HG03457 (cell line): ENCODE measurements at regions not wholly inside any gene's neighbourhood (a gene's known extent, or its start where the extent isn't known, plus 50 kb on each side); places are given as distances from the start of the nearest gene placed in this dataset.
"Not testable (repeated sequence)": the region's sequence is repeated elsewhere in the genome, so short reads cannot be mapped to it uniquely, and the experiment has no call there.

Experiments
- ATAC-seq: cut with Tn5 transposase; IDR thresholded peaks from one replicate; pipeline ENCODE4 v1.9.1; 2021; ENCODE audit warnings: moderate number of reproducible peaks; ENCODE audit not compliant: unreplicated experiment

DNA sequence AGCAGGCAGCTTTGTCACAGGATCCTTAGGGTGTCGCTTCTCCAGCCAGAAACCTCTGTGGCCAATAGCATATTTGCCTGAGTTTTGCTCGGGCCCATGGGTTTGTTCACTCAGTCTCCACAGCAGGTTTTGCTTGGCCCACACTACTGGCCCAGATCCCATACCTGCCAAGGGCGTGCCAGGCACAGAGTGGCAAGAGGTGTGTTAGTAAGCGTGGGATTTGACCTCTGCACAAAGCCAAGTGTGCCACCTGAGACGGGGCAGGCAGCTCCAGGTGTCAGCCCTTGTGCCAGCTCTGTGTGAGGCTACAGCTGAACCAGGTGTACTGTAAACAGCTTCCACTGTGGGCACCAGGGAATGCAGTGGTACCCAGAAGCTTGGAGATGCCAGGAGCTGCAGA, 2003.0 kb downstream of the C4orf33 start:
- ATAC-seq: no peak

DNA sequence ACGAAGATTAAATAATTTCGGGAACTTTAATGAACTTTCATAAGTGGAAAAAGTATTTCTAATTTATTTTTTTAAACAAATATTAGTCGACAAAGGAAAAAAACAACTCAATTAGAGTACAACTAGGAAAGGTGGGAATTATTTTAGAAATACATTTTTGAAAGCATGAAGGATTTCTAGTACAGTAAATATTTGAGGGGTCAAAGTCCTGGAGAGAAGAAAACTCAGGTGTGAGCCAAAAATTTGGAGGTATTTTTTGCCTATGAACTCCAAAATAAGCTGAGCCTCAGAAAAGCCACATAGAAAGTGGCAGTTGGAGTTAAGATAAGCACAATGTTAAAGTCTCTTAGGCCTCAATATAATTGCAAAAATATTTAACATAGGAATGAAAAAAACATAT, 2017.3 kb downstream of the C4orf33 start:
- no peak for ATAC-seq

DNA sequence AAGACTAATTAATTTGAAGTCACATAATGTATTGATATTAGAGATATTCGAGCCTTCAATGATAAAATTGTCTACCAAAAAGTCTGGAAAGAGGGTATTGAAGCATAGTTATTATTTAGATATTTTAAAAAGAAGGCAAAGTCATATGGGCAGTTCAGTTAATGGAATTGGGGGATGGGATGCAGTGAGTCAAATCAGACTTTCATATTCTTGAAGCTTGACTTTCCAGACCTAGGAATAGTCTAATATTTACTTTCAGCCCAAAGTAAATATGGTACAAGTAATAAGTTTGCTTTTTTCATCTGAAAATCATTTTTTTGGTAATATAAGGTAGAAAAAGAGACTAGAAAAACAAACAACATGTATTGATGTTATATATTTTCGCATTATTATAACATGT, 2017.8 kb downstream of the C4orf33 start:
- no peak for ATAC-seq

DNA sequence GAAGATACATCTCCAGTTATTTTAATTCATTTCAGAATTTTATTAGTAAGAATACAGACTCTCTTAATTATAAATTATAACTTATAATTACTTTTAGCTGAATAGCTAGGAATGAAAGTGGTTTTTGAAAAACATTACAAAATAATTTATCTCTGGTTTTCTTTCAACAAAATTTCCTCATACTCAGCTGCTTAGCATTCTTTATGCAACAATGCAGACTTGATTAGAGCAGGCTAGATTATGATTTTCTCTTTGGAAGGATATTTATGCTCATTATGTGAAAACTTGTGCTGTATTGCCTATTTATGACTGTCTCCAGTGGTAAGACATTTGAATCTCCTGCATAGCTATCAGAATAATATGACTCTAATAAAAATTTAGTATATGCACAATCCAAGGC, 2023.7 kb downstream of the C4orf33 start:
- ATAC-seq: no peak

DNA sequence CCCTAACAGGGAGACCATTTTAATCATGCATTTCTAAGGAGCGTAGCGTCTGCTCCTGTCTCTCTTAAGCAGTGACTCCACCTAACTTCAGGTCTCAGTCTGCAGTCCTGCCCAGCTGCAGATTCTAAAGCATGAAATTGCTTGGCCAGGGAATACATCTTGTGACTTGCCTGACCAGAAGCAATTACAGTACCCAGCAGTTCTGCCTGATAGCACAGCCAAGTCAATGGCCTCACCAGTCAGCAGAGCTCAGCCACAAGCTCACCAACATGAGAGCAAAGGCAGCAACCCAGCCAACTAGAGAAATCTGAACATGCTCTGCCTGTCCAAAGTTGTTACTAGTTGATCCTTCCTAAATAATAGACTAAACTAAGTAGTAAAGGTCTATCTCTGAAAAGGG, 2011.9 kb upstream of the PCDH10 start:
- ATAC-seq: no peak

DNA sequence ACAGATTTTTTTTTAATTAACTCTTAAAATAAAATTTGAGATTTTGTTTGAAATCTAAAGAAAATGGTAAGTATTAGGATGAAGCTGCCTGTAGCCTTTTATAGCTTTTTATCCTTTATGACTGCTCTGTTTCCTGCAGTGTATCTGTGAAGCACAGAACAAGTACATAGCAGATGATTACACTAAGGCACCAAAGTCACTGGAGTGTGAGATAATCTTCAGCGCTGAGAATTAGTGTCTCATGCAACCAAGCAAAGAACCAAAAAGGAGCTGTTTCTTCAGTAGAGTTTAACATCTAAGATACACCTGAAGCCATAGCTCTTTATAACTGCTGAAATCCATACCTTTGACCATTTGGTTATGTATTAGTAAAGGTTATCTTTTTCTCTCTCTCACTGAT, 1989.8 kb upstream of the PCDH10 start:
- no peak for ATAC-seq

DNA sequence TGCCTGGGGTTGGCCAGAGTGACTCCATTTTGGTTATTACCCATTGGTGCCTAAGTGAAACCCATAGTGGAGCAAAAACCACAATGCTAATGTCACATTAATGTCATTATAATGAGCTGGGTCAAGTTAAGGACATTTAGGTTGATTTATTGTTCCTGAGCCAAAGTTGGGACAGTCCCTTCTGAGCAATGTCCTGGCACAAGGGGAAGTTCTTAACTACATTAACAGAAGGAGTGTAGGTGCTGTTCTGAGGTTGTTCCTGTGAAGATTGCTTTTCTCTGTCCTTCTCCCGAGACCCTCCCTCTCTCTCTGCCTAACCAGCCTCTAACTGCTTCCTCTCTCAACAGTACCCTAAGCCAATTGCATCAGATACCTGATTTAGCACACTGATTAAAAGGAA, 1956.8 kb upstream of the PCDH10 start:
- ATAC-seq: no peak

DNA sequence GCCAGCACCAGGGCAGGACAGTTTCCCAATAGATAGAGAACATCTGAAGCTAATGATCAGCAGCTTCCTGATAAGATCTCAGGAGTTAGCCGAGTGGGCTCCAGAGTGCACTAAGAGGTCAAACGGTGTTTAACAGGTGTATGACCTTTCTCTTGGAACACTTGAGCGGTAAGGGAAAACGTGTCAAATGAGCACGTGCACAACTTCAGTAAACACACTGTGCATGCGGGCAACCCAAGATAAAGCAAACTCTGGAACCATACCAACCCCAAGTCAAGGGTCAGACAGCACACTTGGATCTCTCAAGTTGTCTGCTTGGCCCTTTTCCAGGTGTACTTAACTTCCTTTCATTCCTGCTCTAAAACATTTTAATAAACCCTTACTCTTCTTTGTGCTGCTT, 1941.5 kb upstream of the PCDH10 start:
- no peak for ATAC-seq

DNA sequence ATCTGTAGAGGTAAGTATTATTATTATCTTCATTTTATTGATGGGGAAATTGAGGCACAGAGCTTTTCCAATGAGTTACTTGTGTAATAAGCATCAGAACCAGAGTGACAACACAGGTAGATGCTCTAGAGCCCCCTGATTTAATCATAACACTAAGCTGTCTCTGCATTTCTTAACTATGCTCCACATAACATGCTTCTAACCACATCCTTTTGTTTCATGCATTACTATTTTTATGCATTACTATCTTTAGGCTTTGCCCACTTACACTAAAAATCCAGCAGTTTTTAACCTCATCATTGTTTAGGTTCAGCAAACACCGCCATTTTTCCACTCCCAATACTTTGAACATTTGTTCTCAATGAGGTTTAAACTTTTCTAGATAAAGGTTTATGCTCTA, 1900.8 kb upstream of the PCDH10 start:
- no peak for ATAC-seq

DNA sequence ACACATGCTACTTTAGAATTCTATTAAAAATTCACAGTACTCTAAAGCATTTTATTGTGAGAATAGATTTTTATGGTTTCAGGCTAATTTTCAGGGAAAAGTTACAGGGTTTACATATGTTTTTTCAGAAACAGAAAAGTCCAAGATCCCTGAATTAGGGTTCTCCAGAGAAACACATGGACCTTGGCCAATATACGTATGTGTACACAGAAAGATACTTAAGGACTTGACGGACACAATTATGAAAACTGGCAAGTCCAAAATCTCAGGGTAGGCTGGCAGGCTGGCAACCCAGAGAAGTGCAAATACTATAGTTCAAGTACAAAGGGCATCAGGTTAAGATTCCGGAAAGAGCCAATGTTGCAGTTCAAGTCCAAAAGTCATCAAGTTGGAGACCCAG, 1897.8 kb upstream of the PCDH10 start:
- ATAC-seq: no peak

DNA sequence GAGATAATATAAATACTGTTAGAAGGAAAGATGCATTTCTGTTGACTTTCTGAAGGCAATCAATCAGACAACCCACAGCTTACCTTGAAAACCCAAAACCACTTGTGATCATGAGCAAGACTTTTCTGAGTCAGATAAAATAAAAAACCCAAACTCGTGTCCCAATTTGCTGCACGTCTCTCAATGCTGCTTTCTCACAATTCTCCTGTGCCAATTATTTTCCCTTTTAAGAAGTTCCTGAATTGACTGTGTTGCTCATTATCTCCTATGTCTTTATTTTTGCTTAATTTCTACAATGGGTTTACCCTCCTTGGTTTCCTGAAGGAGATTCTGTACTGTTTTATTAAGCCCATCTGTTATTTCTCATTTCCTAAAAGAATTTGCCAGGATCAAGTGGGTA, 1891.9 kb upstream of the PCDH10 start:
- no peak for ATAC-seq

DNA sequence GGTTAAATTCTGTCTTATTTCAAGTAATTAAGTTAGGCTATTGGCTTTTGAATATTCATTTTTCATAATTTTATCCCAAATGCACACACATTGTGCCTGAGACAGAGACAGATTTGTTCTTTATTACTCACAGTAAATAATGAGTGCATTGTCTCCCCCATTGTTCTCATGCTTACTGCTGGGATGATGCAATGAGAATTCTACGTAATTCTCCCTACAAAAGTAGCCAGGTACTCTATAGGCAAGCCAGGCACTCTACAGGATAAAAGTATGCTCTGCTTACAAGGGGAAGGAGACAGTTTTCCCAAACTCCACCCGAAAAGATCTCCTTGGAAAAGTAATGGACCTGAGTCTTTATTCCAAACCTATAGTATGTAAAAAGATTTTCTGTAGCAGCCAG, 1890.7 kb upstream of the PCDH10 start:
- no peak for ATAC-seq

DNA sequence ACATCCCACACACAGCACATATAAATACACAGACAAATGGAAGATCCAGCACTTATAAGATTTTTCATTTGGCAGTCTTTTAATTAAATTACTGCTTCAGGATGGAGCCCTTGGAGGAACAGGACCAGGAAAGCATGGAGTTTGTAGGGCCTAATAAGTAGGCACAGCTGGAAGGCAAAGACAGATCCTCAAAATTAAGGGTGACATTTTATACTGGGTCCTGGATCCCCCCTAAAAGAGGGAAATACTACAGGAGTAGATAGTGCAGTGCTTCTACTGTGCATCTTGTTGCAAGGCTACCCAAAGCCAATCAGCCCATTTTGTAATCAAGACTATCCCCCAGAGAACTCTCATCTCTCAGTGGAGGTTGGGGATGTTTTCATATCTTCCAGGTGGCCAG, 1860.7 kb upstream of the PCDH10 start:
- no peak for ATAC-seq

DNA sequence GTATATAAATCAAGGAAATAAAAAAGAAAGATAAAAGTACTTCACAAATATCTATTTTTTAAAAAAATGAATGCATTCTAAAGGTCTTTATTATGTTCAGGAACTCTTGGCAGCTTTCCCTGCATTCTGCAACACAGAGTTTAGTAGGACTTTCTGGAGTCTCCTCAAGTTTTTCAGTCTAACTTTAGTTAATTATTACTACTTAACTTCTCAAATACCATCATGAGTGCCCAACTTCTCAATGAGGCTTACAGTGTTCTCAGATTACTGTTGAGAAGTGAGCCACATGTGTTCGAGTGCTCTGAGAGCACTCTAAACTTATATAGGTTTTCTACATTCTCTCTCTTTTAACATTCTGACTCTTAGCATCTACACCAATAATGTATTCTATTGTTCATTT, 1852.9 kb upstream of the PCDH10 start:
- no peak for ATAC-seq

DNA sequence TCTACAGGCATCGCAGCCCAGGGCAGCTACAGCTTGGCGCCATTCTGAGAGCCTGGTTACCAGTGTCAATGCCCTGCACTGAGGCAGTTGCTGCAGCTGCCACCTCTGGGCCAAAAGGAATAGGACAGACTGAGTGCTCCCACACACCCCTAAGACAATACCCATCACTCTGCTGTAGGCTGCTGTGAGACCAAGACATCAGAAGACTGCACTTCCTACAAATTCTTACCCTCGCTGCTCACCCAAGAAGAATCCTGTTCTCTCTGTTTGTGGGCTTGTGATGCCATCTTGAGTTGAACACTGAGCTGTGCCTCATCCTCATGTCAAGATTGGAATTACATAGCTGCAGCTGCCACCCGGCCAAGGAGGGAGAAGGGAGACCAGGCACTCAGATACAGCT, 1847.0 kb upstream of the PCDH10 start:
- ATAC-seq: no peak

DNA sequence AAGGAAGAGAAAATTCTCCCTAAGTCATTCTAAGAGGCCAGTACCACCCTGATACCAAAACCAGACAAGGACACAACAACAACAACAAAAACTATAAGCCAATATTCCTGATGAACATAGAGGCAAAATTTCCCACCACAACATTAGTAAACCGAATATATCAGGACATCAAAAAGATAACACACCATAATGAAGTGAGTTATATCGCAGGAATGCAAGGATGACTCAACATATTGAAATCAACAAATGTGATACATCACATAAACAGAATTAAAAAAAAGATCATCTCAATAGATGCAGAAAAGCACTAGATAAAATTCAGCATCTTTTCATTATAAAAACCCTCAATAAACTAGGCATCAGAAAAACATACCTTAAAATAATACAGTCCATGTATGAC, 1844.4 kb upstream of the PCDH10 start:
- ATAC-seq: no peak

DNA sequence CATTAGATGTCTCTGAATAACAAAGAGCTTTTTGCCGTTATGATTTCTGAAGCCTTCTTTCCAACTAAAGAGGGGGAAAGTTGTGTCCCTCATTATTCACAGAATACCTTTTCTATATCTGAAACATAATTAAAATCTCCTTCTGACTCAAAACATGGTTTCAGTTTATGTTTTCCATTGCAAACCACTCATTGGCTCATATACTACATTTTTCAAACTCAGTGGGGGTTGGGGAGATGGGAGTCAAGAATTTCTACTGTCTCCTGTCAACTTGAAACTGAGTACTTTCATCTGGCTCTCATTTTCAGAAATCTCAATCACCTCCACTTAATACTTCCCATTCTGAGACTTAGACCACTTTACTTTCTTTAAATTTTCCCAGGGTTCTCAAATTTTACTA, 1839.5 kb upstream of the PCDH10 start:
- ATAC-seq: no peak

DNA sequence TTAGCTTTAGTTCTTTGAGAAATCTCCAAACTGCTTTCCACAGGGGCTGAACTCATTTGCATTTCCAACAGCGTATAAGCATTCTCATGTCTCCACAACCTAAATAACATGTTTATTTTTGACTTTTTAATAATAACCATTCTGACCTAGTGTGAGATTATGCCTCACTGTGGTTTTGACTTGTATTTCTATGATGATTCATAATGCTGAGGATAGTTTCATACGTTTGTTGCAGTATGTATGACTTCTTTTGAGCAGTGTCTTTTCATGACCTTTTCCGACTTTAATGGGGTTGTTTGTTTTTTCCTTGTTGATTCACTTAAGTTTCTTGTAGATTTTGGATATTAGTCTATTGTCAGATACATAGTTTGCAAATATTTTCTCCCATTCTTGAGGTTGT, 1833.0 kb upstream of the PCDH10 start:
- ATAC-seq: no peak

DNA sequence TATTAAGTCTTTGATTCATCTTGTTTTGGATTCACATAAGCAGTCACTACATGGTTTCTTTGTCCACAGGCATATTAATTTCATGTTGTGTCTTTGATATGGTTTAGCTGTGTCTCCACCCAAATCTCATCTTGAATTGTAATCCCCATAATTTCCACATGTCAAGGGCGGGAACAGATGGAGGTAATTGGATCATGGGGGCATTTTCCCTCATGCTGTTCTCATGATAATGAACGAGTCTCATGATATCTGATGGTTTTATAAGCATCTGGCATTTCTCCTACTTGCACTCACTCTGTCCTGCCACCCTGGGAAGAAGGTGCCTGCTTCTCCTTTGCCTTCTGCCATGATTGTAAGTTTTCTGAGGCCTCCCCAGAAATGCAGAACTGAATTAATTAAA, 1811.2 kb upstream of the PCDH10 start:
- no peak for ATAC-seq

DNA sequence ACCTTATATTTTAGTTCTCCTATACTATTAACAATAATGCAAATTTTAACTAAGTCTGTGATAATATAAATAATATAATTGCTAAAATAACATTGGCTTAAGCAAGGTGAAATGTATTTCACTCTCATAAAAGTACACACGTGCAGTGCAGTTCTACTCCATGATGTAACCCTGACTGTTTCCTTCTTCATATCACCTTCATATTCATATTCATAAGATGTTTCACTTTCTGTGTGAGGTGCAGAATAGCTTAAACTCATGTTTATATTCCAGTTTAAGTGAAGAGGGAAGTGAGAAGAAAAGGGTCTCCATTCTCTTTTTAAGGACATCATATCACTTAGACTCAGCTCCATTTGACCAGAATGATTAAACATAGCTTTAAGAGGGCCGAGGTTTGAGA, 1810.0 kb upstream of the PCDH10 start:
- ATAC-seq: no peak

DNA sequence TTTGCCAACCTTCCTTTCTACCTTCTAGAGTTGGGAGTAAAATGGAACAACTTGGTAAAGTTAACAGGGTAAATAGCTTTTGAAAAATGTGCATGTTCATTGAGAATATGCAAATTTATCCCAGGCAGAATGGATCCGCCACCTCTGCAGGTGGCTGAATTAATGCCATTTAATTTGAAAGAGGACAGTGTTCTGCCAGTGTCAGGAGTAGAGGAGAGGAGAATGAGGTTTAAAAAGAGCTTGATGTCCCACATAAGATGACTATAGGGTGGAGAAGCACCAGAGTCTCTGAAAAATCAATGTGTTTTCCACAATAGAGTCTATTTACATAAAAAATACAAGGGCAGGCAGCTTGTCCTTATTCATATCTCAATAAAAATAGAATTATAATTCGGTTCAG, 1804.3 kb upstream of the PCDH10 start:
- no peak for ATAC-seq

DNA sequence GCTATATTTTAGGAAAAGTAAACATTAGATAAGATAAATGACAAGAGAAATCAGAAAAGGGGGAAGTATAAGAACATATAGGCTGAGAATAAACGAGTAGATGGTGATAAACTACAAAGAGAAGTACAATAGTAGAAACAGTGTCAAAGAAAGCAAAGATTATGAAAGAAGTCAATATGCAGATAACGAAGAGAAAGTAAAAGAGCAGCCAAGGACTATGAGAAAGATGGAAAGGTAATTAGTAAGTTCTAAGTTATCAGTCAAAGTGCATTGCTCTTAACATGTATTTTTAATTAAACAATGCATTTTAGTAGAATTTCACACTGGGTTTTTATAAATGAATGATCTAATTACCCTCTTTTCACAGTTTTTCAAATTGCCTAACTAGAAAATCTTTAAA, 1801.3 kb upstream of the PCDH10 start:
- ATAC-seq: no peak

DNA sequence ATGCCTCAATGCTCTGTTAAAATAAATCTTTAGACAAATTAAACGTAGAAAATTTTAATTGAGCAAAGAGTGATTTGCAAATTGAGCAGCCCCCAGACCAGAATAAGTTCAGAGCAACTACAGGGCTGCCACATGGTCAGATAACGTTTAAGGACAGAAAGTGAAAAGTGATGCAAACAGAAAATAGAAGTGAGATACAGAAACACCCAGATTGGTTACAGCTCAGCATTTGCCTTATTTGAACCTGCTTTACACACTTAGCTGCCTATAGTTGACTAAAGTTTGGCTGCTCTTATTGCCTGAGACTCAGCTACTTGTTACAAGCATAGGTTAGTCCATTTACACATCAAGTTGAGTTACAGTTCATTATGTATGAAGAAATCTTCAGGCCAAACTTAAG, 1800.8 kb upstream of the PCDH10 start:
- no peak for ATAC-seq

DNA sequence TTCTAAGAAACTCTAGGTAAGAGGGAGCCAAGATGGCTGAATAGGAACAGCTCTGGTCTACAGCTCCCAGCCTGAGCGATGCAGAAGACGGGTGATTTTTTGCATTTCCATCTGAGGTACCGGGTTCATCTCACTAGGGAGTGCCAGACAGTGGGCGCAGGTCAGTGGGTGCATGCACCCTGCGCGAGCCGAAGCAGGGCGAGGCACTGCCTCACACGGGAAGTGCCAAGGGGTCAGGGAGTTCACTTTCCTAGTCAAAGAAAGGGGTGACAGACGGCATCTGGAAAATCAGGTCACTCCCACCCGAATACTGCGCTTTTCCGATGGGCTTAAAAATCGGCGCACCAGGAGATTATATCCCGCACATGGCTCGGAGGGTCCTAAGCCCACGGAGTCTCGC, 1796.7 kb upstream of the PCDH10 start:
- not testable (repeated sequence) for ATAC-seq
